K562 (cell line): ENCODE measurements at regions not wholly inside any gene's neighbourhood (a gene's known extent, or its start where the extent isn't known, plus 50 kb on each side); places are given as distances from the start of the nearest gene placed in this dataset.

ENCODE experiments used
- FOXJ3 ChIP-seq: sonication (generic); formaldehyde crosslinking; IDR thresholded peaks from 2 replicates; pipeline ENCODE4 v1.4.0; 2020; ENCODE audit warnings: mild to moderate bottlenecking, missing genetic modification reagents
- KHSRP ChIP-seq: fragments of 450-650 bp; IDR thresholded peaks from 2 replicates; pipeline ENCODE4 v1.6.1; 2017
- TFAM ChIP-seq: fragments of 250-450 bp; sonication (Bioruptor Pico); conservative IDR thresholded peaks from 2 replicates; pipeline ENCODE4 v1.5.0; 2021; ENCODE audit warnings: mild to moderate bottlenecking, moderate library complexity
- ZNF79 ChIP-seq: fragments of 250-450 bp; sonication (Bioruptor Pico); IDR thresholded peaks from 2 replicates; pipeline ENCODE4 v1.4.0; 2020; ENCODE audit warnings: low read depth, mild to moderate bottlenecking, moderate library complexity
- TF ChIP-seq, protein P1 (sequence below): fragments of 250-450 bp; sonication (Bioruptor Pico); IDR thresholded peaks from 2 replicates; pipeline ENCODE4 v1.4.0; 2020
- TF ChIP-seq, protein P2 (sequence below): fragments of 450-650 bp; IDR thresholded peaks from 2 replicates; pipeline ENCODE4 v1.6.1; 2016; ENCODE audit warnings: mild to moderate bottlenecking, moderate library complexity
- TF ChIP-seq, protein P3 (sequence below): fragments of 450-650 bp; IDR thresholded peaks from 2 replicates; pipeline ENCODE4 v1.6.1; 2016; ENCODE audit warnings: missing biosample characterization, missing genetic modification characterization
- TF ChIP-seq, protein P4 (sequence below): fragments of 450-650 bp; IDR thresholded peaks from 2 replicates; pipeline ENCODE4 v1.7.1; 2018; ENCODE audit warnings: mild to moderate bottlenecking, low read depth; ENCODE audit not compliant: partially characterized antibody
- TF ChIP-seq, protein P5 (sequence below): fragments of 450-650 bp; formaldehyde crosslinking; conservative IDR thresholded peaks from 2 replicates; pipeline ENCODE4 v1.4.0; 2022; ENCODE audit warnings: mild to moderate bottlenecking, missing genetic modification characterization

DNA sequence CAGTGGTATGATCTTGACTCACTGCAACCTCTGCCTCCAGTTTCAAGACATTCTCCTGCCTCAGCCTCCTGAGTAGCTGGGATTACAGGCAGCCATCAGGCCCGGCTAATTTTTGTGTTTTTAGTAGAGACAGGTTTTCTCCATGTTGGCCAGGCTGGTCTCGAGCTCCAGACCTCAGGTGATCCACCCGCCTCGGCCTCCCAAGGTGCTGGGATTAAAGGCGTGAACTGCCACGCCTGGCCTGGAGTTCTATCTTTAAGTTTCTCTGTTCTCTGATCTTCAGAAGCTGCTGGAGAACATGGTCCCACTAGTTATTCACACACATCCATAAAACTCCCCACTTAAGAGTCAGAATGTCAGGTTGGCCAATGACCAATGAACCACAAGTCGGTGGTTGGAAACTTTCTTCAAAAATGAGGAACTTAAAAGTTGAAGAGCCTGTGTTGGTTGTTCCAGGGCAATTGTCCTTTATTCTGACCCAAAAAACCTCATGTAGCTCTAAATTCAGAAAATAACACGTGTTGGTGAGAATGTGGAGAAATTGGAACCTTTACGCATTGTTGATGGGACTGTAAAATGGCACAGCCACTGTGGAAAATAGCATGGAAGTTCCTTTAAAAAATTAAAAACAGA, 55.9 kb upstream of the PIK3CB start (continued):
- TF ChIP-seq, protein P1, sequence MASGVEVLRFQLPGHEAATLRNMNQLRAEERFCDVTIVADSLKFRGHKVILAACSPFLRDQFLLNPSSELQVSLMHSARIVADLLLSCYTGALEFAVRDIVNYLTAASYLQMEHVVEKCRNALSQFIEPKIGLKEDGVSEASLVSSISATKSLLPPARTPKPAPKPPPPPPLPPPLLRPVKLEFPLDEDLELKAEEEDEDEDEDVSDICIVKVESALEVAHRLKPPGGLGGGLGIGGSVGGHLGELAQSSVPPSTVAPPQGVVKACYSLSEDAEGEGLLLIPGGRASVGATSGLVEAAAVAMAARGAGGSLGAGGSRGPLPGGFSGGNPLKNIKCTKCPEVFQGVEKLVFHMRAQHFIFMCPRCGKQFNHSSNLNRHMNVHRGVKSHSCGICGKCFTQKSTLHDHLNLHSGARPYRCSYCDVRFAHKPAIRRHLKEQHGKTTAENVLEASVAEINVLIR (CRISPR knock-in tag), result 0 out of 2 replicates have a peak, but pooled peaks have one; percentile 10
- TF ChIP-seq TFAM (CRISPR knock-in tag), result no peak
- no peak for TF ChIP-seq ZNF79 (CRISPR knock-in tag)
- TF ChIP-seq, protein P2, sequence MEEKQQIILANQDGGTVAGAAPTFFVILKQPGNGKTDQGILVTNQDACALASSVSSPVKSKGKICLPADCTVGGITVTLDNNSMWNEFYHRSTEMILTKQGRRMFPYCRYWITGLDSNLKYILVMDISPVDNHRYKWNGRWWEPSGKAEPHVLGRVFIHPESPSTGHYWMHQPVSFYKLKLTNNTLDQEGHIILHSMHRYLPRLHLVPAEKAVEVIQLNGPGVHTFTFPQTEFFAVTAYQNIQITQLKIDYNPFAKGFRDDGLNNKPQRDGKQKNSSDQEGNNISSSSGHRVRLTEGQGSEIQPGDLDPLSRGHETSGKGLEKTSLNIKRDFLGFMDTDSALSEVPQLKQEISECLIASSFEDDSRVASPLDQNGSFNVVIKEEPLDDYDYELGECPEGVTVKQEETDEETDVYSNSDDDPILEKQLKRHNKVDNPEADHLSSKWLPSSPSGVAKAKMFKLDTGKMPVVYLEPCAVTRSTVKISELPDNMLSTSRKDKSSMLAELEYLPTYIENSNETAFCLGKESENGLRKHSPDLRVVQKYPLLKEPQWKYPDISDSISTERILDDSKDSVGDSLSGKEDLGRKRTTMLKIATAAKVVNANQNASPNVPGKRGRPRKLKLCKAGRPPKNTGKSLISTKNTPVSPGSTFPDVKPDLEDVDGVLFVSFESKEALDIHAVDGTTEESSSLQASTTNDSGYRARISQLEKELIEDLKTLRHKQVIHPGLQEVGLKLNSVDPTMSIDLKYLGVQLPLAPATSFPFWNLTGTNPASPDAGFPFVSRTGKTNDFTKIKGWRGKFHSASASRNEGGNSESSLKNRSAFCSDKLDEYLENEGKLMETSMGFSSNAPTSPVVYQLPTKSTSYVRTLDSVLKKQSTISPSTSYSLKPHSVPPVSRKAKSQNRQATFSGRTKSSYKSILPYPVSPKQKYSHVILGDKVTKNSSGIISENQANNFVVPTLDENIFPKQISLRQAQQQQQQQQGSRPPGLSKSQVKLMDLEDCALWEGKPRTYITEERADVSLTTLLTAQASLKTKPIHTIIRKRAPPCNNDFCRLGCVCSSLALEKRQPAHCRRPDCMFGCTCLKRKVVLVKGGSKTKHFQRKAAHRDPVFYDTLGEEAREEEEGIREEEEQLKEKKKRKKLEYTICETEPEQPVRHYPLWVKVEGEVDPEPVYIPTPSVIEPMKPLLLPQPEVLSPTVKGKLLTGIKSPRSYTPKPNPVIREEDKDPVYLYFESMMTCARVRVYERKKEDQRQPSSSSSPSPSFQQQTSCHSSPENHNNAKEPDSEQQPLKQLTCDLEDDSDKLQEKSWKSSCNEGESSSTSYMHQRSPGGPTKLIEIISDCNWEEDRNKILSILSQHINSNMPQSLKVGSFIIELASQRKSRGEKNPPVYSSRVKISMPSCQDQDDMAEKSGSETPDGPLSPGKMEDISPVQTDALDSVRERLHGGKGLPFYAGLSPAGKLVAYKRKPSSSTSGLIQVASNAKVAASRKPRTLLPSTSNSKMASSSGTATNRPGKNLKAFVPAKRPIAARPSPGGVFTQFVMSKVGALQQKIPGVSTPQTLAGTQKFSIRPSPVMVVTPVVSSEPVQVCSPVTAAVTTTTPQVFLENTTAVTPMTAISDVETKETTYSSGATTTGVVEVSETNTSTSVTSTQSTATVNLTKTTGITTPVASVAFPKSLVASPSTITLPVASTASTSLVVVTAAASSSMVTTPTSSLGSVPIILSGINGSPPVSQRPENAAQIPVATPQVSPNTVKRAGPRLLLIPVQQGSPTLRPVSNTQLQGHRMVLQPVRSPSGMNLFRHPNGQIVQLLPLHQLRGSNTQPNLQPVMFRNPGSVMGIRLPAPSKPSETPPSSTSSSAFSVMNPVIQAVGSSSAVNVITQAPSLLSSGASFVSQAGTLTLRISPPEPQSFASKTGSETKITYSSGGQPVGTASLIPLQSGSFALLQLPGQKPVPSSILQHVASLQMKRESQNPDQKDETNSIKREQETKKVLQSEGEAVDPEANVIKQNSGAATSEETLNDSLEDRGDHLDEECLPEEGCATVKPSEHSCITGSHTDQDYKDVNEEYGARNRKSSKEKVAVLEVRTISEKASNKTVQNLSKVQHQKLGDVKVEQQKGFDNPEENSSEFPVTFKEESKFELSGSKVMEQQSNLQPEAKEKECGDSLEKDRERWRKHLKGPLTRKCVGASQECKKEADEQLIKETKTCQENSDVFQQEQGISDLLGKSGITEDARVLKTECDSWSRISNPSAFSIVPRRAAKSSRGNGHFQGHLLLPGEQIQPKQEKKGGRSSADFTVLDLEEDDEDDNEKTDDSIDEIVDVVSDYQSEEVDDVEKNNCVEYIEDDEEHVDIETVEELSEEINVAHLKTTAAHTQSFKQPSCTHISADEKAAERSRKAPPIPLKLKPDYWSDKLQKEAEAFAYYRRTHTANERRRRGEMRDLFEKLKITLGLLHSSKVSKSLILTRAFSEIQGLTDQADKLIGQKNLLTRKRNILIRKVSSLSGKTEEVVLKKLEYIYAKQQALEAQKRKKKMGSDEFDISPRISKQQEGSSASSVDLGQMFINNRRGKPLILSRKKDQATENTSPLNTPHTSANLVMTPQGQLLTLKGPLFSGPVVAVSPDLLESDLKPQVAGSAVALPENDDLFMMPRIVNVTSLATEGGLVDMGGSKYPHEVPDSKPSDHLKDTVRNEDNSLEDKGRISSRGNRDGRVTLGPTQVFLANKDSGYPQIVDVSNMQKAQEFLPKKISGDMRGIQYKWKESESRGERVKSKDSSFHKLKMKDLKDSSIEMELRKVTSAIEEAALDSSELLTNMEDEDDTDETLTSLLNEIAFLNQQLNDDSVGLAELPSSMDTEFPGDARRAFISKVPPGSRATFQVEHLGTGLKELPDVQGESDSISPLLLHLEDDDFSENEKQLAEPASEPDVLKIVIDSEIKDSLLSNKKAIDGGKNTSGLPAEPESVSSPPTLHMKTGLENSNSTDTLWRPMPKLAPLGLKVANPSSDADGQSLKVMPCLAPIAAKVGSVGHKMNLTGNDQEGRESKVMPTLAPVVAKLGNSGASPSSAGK, result peak; percentile 36; the same call in 1 of the 2 replicates
- TF ChIP-seq, protein P3, sequence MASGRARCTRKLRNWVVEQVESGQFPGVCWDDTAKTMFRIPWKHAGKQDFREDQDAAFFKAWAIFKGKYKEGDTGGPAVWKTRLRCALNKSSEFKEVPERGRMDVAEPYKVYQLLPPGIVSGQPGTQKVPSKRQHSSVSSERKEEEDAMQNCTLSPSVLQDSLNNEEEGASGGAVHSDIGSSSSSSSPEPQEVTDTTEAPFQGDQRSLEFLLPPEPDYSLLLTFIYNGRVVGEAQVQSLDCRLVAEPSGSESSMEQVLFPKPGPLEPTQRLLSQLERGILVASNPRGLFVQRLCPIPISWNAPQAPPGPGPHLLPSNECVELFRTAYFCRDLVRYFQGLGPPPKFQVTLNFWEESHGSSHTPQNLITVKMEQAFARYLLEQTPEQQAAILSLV (tag), result 0 out of 2 replicates have a peak, but pooled peaks have one; percentile 15
- TF ChIP-seq KHSRP, result no peak
- TF ChIP-seq, protein P4, sequence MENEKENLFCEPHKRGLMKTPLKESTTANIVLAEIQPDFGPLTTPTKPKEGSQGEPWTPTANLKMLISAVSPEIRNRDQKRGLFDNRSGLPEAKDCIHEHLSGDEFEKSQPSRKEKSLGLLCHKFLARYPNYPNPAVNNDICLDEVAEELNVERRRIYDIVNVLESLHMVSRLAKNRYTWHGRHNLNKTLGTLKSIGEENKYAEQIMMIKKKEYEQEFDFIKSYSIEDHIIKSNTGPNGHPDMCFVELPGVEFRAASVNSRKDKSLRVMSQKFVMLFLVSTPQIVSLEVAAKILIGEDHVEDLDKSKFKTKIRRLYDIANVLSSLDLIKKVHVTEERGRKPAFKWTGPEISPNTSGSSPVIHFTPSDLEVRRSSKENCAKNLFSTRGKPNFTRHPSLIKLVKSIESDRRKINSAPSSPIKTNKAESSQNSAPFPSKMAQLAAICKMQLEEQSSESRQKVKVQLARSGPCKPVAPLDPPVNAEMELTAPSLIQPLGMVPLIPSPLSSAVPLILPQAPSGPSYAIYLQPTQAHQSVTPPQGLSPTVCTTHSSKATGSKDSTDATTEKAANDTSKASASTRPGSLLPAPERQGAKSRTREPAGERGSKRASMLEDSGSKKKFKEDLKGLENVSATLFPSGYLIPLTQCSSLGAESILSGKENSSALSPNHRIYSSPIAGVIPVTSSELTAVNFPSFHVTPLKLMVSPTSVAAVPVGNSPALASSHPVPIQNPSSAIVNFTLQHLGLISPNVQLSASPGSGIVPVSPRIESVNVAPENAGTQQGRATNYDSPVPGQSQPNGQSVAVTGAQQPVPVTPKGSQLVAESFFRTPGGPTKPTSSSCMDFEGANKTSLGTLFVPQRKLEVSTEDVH, result no peak
- TF ChIP-seq, protein P5, sequence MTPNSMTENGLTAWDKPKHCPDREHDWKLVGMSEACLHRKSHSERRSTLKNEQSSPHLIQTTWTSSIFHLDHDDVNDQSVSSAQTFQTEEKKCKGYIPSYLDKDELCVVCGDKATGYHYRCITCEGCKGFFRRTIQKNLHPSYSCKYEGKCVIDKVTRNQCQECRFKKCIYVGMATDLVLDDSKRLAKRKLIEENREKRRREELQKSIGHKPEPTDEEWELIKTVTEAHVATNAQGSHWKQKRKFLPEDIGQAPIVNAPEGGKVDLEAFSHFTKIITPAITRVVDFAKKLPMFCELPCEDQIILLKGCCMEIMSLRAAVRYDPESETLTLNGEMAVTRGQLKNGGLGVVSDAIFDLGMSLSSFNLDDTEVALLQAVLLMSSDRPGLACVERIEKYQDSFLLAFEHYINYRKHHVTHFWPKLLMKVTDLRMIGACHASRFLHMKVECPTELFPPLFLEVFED (CRISPR knock-in tag), result 0 out of 2 replicates have a peak, but pooled peaks have one; percentile 15
- no peak for TF ChIP-seq FOXJ3 (CRISPR knock-in tag)
